ENCODE measurements at regions not wholly inside any gene's neighbourhood (a gene's known extent, or its start where the extent isn't known, plus 50 kb on each side); places are given as distances from the start of the nearest gene placed in this dataset.
"Not testable (repeated sequence)": the region's sequence is repeated elsewhere in the genome, so short reads cannot be mapped to it uniquely, and the experiment has no call there.

DNA sequence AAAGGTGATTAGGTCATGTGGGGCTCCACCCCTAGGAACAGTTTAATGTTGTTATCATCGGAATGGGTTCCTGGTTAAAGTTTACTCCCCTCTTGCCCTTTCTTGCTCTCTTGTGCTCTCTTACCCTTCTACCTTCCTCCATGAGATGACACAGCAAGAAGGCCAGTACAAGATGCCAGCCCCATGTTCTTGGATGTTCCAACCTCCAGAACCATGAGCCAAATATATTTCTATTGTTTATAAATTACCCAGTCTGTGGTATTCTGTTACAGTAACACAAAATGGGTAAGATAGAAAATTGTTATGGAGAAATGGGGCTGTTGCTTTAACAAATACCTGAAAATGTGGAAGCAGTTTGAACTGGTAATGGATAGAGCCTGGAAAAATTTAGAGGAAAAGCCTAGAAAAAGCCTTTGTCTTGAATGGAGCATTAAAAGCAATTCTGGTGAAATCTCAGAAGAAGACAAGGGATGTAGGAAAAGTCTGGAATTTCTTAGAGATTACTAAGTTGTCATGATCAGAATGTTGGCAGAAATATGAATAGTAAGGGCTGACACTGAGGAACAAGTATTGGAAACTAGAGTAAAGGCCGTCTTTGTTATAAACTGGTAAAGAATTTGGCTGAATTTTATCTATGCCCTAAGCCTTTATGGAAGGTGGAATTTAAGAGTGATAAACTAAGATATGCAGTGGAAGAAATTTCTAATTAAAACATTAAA lies 53.5 kb upstream of the TSC22D1 start:
- Histone ChIP-seq H2AK5ac (ENCODE audit: low read depth, low read length) (no peak overlapping the region), H2BK5ac (ENCODE audit: low read length) (no peak overlapping the region), H3K4me2 (ENCODE audit: insufficient read depth, low read length, poor library complexity, severe bottlenecking) (no peak overlapping the region), H2AFZ (ENCODE audit: low read length) (no peak overlapping the region), H3K4me1 (ENCODE audit: control insufficient read depth in 2 of 2, insufficient read depth in 1 of 2, low read depth in 1 of 2, low read length in 2 of 2) (no peaks in the 10 kb centered on the region), H3K4me3 (ENCODE audit: low read length in 2 of 2) (no peak overlapping the region), H3K79me1 (ENCODE audit: low read depth, low read length) (no peaks in the 10 kb centered on the region), H3K4ac (ENCODE audit: low read length) (no peak overlapping the region), H3K14ac (ENCODE audit: low read length) (no peak overlapping the region), H3K9ac (ENCODE audit: low read depth, low read length, poor library complexity) (no peak overlapping the region), H3K27ac (replicated peaks; ENCODE audit: low read length) (no peak overlapping the region), H4K91ac (ENCODE audit: low read depth, low read length, poor library complexity) (no peak overlapping the region), H3K9me3 (replicated peaks in 1 of 2; ENCODE audit: control insufficient read depth in 2 of 2, insufficient read depth in 1 of 2, low read depth in 1 of 2, low read length in 2 of 2) (no peaks in the 10 kb centered on the region), H4K8ac (ENCODE audit: low read depth, low read length) (no peak overlapping the region), H3K18ac (ENCODE audit: low read length) (no peak overlapping the region), H2BK15ac (ENCODE audit: low read length) (no peak overlapping the region), H3K36me3 (replicated peaks in 1 of 2; ENCODE audit: control insufficient read depth in 2 of 2, insufficient read depth in 2 of 2, low read length in 2 of 2) (no peaks in the 10 kb centered on the region), H3K27me3 (ENCODE audit: control insufficient read depth in 3 of 3, insufficient read depth in 3 of 3, low read depth in 1 of 3, low read length in 3 of 3) (no peaks in the 10 kb centered on the region), H2BK120ac (ENCODE audit: low read depth, low read length) (no peak overlapping the region), H2BK12ac (ENCODE audit: low read length) (no peak overlapping the region), H3K23ac (ENCODE audit: low read depth, low read length, poor library complexity) (no peak overlapping the region)
- DNase-seq (ENCODE audit: low spot score): no peak
- no CpG with 5 or more reads among the region's 2 CpGs for WGBS, 2 donors (ENCODE audit: extremely low coverage in 2 of 2, insufficient read length in 2 of 2, insufficient replicate concordance in 1 of 2)

DNA sequence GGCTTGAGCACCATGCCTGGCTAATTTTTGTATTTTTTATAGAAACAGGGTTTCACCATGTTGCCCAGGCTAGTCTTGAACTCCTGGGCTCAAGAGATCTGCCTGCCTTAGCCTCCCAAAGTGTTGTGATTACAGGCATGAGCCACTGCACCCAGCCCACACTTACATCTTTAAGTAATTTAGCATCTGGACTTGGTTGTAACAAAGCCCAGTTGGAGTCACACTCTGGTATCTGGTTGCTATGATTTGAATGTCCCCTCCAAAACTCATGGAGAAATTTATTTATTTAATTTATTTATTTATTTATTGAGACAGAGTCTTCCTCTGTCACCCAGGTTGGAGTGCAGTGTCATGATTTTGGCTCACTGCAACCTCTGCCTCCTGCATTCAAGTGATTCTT lies 52.7 kb upstream of the TSC22D1 start:
- H3K27me3 ChIP-seq (ENCODE audit: control insufficient read depth in 3 of 3, insufficient read depth in 3 of 3, low read depth in 1 of 3, low read length in 3 of 3); H3K9ac ChIP-seq (ENCODE audit: low read depth, low read length, poor library complexity); H3K18ac ChIP-seq (ENCODE audit: low read length); H3K79me1 ChIP-seq (ENCODE audit: low read depth, low read length); H2AFZ ChIP-seq (ENCODE audit: low read length); H3K4me2 ChIP-seq (ENCODE audit: insufficient read depth, low read length, poor library complexity, severe bottlenecking); H2BK12ac ChIP-seq (ENCODE audit: low read length); H2BK5ac ChIP-seq (ENCODE audit: low read length); H3K9me3 ChIP-seq (replicated peaks in 1 of 2; ENCODE audit: control insufficient read depth in 2 of 2, insufficient read depth in 1 of 2, low read depth in 1 of 2, low read length in 2 of 2); H2BK15ac ChIP-seq (ENCODE audit: low read length); DNase-seq (ENCODE audit: low spot score); H3K4me3 ChIP-seq (ENCODE audit: low read length in 2 of 2); H4K8ac ChIP-seq (ENCODE audit: low read depth, low read length); H2BK120ac ChIP-seq (ENCODE audit: low read depth, low read length); H3K36me3 ChIP-seq (replicated peaks in 1 of 2; ENCODE audit: control insufficient read depth in 2 of 2, insufficient read depth in 2 of 2, low read length in 2 of 2); H4K91ac ChIP-seq (ENCODE audit: low read depth, low read length, poor library complexity); H3K27ac ChIP-seq (replicated peaks; ENCODE audit: low read length); H3K23ac ChIP-seq (ENCODE audit: low read depth, low read length, poor library complexity); H3K4me1 ChIP-seq (ENCODE audit: control insufficient read depth in 2 of 2, insufficient read depth in 1 of 2, low read depth in 1 of 2, low read length in 2 of 2); H3K14ac ChIP-seq (ENCODE audit: low read length); H2AK5ac ChIP-seq (ENCODE audit: low read depth, low read length); H3K4ac ChIP-seq (ENCODE audit: low read length): not testable (repeated sequence)

DNA sequence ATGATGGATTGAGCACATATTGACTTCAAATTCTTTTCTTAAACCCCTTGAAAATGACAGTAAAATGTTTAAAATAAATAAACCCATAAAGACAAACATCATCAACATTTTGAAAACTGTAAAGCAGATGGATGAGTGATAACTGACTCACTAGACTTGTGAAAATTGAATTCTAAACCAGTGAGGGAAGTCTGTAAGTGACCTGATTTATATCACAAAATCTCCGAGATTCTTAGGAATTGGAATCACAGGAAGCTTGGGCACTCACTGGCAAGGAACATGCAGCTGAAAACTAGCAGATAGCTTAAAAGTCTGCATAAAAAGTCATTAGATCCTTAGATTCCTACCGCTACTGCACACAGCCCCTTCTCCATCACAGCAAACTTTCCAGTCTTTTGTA lies 51.3 kb upstream of the TSC22D1 start:
- Histone ChIP-seq H3K36me3 (replicated peaks in 1 of 2; ENCODE audit: control insufficient read depth in 2 of 2, insufficient read depth in 2 of 2, low read length in 2 of 2) (no peaks in the 10 kb centered on the region), H3K14ac (ENCODE audit: low read length) (no peak overlapping the region), H3K23ac (ENCODE audit: low read depth, low read length, poor library complexity) (no peak overlapping the region), H3K9ac (ENCODE audit: low read depth, low read length, poor library complexity) (no peak overlapping the region), H3K9me3 (replicated peaks in 1 of 2; ENCODE audit: control insufficient read depth in 2 of 2, insufficient read depth in 1 of 2, low read depth in 1 of 2, low read length in 2 of 2) (no peaks in the 10 kb centered on the region), H3K79me1 (ENCODE audit: low read depth, low read length) (no peaks in the 10 kb centered on the region), H2BK5ac (ENCODE audit: low read length) (no peak overlapping the region), H4K91ac (ENCODE audit: low read depth, low read length, poor library complexity) (no peak overlapping the region), H3K27ac (replicated peaks; ENCODE audit: low read length) (no peak overlapping the region), H3K4me1 (ENCODE audit: control insufficient read depth in 2 of 2, insufficient read depth in 1 of 2, low read depth in 1 of 2, low read length in 2 of 2) (peaks cover 1 to 6% of the 10 kb centered on the region in 2 donors), H2AK5ac (ENCODE audit: low read depth, low read length) (no peak overlapping the region), H3K4ac (ENCODE audit: low read length) (no peak overlapping the region), H2AFZ (ENCODE audit: low read length) (no peak overlapping the region), H3K18ac (ENCODE audit: low read length) (no peak overlapping the region), H2BK120ac (ENCODE audit: low read depth, low read length) (no peak overlapping the region), H3K27me3 (ENCODE audit: control insufficient read depth in 3 of 3, insufficient read depth in 3 of 3, low read depth in 1 of 3, low read length in 3 of 3) (no peaks in the 10 kb centered on the region), H3K4me3 (ENCODE audit: low read length in 2 of 2) (no peak overlapping the region), H2BK12ac (ENCODE audit: low read length) (no peak overlapping the region), H3K4me2 (ENCODE audit: insufficient read depth, low read length, poor library complexity, severe bottlenecking) (no peak overlapping the region), H2BK15ac (ENCODE audit: low read length) (no peak overlapping the region), H4K8ac (ENCODE audit: low read depth, low read length) (no peak overlapping the region)
- no CpG with 5 or more reads among the region's 2 CpGs for WGBS, 2 donors (ENCODE audit: extremely low coverage in 2 of 2, insufficient read length in 2 of 2, insufficient replicate concordance in 1 of 2)
- no peak for DNase-seq (ENCODE audit: low spot score)

DNA sequence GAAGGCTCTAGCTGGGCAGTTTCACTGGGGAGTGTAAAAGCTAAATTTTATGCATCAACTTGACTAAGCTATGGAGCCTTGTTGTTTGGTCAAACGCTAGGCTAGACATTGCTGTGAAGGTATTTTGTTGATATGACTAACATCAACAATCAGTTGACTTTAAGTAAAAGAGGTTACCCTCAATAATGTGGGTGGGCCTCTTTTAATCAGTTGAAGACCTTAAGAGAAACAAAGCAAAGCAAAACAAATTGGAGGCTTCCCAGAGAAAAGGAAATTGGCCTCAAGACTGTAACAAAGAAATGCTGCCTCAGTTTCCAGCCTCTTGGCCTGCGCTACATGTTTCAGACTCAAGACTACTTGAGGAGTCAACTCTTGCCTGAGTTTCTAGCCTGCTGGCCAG lies 50.0 kb upstream of the TSC22D1 start:
- DNase-seq (ENCODE audit: low spot score): no peak
- no peak overlapping the region for H2BK120ac ChIP-seq (ENCODE audit: low read depth, low read length)
- H2BK12ac ChIP-seq (ENCODE audit: low read length): no peak overlapping the region
- no peak overlapping the region for H3K23ac ChIP-seq (ENCODE audit: low read depth, low read length, poor library complexity)
- no peak overlapping the region for H3K18ac ChIP-seq (ENCODE audit: low read length)
- no peak overlapping the region for H4K8ac ChIP-seq (ENCODE audit: low read depth, low read length)
- no peak overlapping the region for H3K9ac ChIP-seq (ENCODE audit: low read depth, low read length, poor library complexity)
- no peak overlapping the region for H3K14ac ChIP-seq (ENCODE audit: low read length)
- H3K27me3 ChIP-seq (ENCODE audit: control insufficient read depth in 3 of 3, insufficient read depth in 3 of 3, low read depth in 1 of 3, low read length in 3 of 3): no peaks in the 10 kb centered on the region
- no peak overlapping the region for H4K91ac ChIP-seq (ENCODE audit: low read depth, low read length, poor library complexity)
- H3K27ac ChIP-seq (replicated peaks; ENCODE audit: low read length): no peak overlapping the region
- H3K4me2 ChIP-seq (ENCODE audit: insufficient read depth, low read length, poor library complexity, severe bottlenecking): no peak overlapping the region
- no CpG with 5 or more reads among the region's 2 CpGs for WGBS, 2 donors (ENCODE audit: extremely low coverage in 2 of 2, insufficient read length in 2 of 2, insufficient replicate concordance in 1 of 2)
- no peaks in the 10 kb centered on the region for H3K79me1 ChIP-seq (ENCODE audit: low read depth, low read length)
- no peaks in the 10 kb centered on the region for H3K9me3 ChIP-seq (replicated peaks in 1 of 2; ENCODE audit: control insufficient read depth in 2 of 2, insufficient read depth in 1 of 2, low read depth in 1 of 2, low read length in 2 of 2)
- H2BK5ac ChIP-seq (ENCODE audit: low read length): no peak overlapping the region
- no peak overlapping the region for H3K4ac ChIP-seq (ENCODE audit: low read length)
- H2BK15ac ChIP-seq (ENCODE audit: low read length): no peak overlapping the region
- H2AFZ ChIP-seq (ENCODE audit: low read length): no peak overlapping the region
- no peak overlapping the region for H2AK5ac ChIP-seq (ENCODE audit: low read depth, low read length)
- H3K4me3 ChIP-seq (ENCODE audit: low read length in 2 of 2): no peak overlapping the region
- H3K4me1 ChIP-seq (ENCODE audit: control insufficient read depth in 2 of 2, insufficient read depth in 1 of 2, low read depth in 1 of 2, low read length in 2 of 2): peaks cover 4 to 17% of the 10 kb centered on the region in 2 donors
- H3K36me3 ChIP-seq (replicated peaks in 1 of 2; ENCODE audit: control insufficient read depth in 2 of 2, insufficient read depth in 2 of 2, low read length in 2 of 2): no peaks in the 10 kb centered on the region
